AG04449 (cell line): ENCODE measurements at regions not wholly inside any gene's neighbourhood (a gene's known extent, or its start where the extent isn't known, plus 50 kb on each side); places are given as distances from the start of the nearest gene placed in this dataset.

Experiments
- CTCF ChIA-PET: fragments of 350-600 bp; formaldehyde crosslinking; extraction: SDS; loops from one replicate; lab custom pipeline; 2021; ENCODE audit warnings: antibody characterized with exemption; lab: Yijun Ruan, JAX
- POLR2A ChIA-PET: fragments of 400-600, 350-600 bp; formaldehyde crosslinking; extraction: SDS; loops from one replicate; lab custom pipeline; 2020; ENCODE audit warnings: antibody characterized with exemption, inconsistent platforms; lab: Yijun Ruan, JAX
- DNase-seq: peaks from one replicate; pipeline ENCODE4 v3.0.0-alpha.2; 2010; ENCODE audit warnings: low read depth, low spot score
- H3K4me3 ChIP-seq: 2 replicates; pipeline ENCODE4 v1.5.1; 2011; ENCODE audit warnings: low read depth, mild to moderate bottlenecking, control low read depth, low read length
- TF ChIP-seq, protein P1 (sequence below): IDR thresholded peaks from one replicate; pipeline ENCODE4 v1.5.1; 2011; ENCODE audit warnings: mild to moderate bottlenecking, moderate library complexity, low read length, control low read depth, inconsistent platforms; ENCODE audit not compliant: insufficient read depth; ENCODE audit errors: missing control alignments

GRCh38 chr5:160488394-160489325 is 67.0 kb downstream of the PTTG1 start:
- H3K4me3 ChIP-seq: no peak overlapping the region
- TF ChIP-seq, protein P1, sequence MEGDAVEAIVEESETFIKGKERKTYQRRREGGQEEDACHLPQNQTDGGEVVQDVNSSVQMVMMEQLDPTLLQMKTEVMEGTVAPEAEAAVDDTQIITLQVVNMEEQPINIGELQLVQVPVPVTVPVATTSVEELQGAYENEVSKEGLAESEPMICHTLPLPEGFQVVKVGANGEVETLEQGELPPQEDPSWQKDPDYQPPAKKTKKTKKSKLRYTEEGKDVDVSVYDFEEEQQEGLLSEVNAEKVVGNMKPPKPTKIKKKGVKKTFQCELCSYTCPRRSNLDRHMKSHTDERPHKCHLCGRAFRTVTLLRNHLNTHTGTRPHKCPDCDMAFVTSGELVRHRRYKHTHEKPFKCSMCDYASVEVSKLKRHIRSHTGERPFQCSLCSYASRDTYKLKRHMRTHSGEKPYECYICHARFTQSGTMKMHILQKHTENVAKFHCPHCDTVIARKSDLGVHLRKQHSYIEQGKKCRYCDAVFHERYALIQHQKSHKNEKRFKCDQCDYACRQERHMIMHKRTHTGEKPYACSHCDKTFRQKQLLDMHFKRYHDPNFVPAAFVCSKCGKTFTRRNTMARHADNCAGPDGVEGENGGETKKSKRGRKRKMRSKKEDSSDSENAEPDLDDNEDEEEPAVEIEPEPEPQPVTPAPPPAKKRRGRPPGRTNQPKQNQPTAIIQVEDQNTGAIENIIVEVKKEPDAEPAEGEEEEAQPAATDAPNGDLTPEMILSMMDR: no peak
- POLR2A ChIA-PET: no interaction called here
- CTCF ChIA-PET: interaction anchor here (1.5 to 2.6 kb wide), 2 partner anchors 19 to 50 kb away, joined by 3 to 11 read pairs; no protein-coding TSS in a partner anchor
- DNase-seq: no peak

GRCh38 chr5:160491438-160491837 is 69.8 kb downstream of the PTTG1 start:
- ChIA-PET POLR2A (no interaction called here), CTCF (interaction anchor here (1.4 kb wide), 1 partner anchor 52 kb away, joined by 4 read pairs; no protein-coding TSS in a partner anchor)
- no peak for DNase-seq
- no peak overlapping the region for H3K4me3 ChIP-seq
- TF ChIP-seq, protein P1: no peak

- DNase-seq: no peak
- POLR2A ChIA-PET: no interaction called here
- no peak overlapping the region for H3K4me3 ChIP-seq
- CTCF ChIA-PET: interaction anchor here (1.4 kb wide), 1 partner anchor 53 kb away, joined by 4 read pairs; no protein-coding TSS in a partner anchor
- TF ChIP-seq, protein P1: no peak
Measured at GRCh38 chr5:160492565-160492964, 70.9 kb downstream of the PTTG1 start.

DNA sequence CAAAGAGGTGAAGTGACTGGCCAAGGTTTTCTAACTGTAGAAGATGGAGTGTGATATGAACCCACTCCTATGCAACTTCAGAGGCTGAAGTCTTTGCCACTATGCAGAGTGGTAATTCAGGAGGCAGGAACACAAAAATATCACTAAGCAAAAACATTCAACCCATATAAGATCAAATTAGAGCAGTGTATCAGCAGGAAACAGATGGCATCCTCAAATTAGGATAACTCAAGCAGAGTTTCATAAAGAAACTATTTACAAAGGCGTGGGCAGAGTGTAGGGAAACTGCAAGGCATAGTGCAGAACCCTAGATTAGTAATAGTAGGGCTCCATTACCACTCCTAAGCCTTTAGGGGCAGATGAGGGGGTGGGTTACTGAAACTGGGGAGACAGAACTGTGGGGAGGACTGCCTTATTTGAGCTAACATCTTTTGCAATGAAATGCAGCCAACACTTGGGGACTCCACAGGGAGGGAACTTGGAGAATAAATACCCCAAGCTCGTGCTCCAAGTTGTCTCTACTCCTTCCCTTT is 72.2 kb downstream of the PTTG1 start:
- no peak for DNase-seq
- no peak overlapping the region for H3K4me3 ChIP-seq
- ChIA-PET CTCF (interaction anchor here (0.8 to 1.2 kb wide), 3 partner anchors 14 to 55 kb away, joined by 3 to 9 read pairs (median 3); no protein-coding TSS in a partner anchor), POLR2A (no interaction called here)
- TF ChIP-seq, protein P1: no peak

- TF ChIP-seq, protein P1: no peak
- CTCF ChIA-PET: interaction anchor here (0.8 to 1.2 kb wide), 3 partner anchors 13 to 56 kb away, joined by 3 to 9 read pairs (median 3); no protein-coding TSS in a partner anchor
- DNase-seq: no peak
- POLR2A ChIA-PET: no interaction called here
- no peak overlapping the region for H3K4me3 ChIP-seq
Measured at GRCh38 chr5:160494451-160494850, 72.8 kb downstream of the PTTG1 start.

DNA sequence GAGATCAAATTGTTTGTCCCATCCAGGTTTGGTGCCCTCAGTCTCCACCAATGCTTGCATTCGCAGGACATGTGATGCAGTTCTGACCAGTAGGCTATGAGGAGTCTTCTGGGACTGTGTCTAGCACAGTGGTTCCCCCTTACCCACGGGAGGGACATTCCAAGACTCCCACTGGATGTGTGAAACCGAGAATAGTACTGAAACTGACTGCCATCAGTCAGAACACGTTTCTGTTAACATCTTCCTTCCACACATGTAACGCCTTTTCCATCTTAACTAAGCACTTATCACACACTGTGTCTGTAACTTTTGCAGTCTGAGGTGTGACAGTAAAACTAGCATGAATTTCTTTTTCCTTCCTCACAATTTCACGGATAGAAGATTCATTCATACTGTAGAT is 74.7 kb downstream of the PTTG1 start:
- H3K4me3 ChIP-seq: no peak overlapping the region
- ChIA-PET POLR2A (no interaction called here), CTCF (no interaction called here)
- TF ChIP-seq, protein P1: no peak
- no peak for DNase-seq
